Spleen (tissue), 7 donors: ENCODE measurements at regions not wholly inside any gene's neighbourhood (a gene's known extent, or its start where the extent isn't known, plus 50 kb on each side); places are given as distances from the start of the nearest gene placed in this dataset.

Source experiments
- POLR2A ChIP-seq, 3 donors: fragments of 450-650 bp; IDR thresholded peaks; one replicate each; pipeline ENCODE4 v1.5.1; 2017; ENCODE audit warnings: antibody characterized with exemption in 3 of 3, mild to moderate bottlenecking in 1 of 3
- TF ChIP-seq, protein P1 (sequence below), 11 experiments: fragments of 200-600 bp in 7 of 11; fragments of 450-650 bp in 4 of 11; sonication (generic) in 4 of 11; IDR thresholded peaks in 8 of 11; conservative IDR thresholded peaks in 3 of 11; 1 replicate in 7 of 11; 2 replicates in 4 of 11; pipeline versions ENCODE4 v1.4.0 to v1.8.0; 2016 to 2021; ENCODE audit warnings: antibody characterized with exemption in 11 of 11, inconsistent platforms in 4 of 11, mild to moderate bottlenecking in 1 of 11
- donor health status: DM: no; HTN: no; CAD: no; lungs with moderate emphysema.
- donor health status: DM: no; HTN: no; CAD: no.
- donor health status: DM: no; HTN: no; CAD: no.

DNA sequence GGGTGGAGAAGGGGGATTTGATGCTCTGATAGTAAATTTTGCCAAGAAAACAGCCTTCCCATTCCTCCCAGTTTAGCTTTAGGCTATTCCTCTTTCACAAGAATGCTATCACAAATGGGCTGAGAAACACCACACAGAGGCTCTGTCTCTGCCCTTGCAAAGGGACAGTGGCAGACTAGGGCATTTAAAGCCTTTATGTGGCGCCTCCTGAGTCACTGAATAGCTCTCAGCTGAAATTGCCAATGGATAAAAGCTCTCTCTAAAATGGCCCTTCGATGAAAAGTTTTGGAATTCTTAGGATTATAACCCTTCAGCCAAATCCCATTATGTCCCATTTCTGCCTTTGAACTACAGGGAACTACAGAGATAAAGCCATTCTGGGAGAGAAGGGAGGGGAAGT, 1000.4 kb downstream of the ADGRL2 start:
- TF ChIP-seq, protein P1, sequence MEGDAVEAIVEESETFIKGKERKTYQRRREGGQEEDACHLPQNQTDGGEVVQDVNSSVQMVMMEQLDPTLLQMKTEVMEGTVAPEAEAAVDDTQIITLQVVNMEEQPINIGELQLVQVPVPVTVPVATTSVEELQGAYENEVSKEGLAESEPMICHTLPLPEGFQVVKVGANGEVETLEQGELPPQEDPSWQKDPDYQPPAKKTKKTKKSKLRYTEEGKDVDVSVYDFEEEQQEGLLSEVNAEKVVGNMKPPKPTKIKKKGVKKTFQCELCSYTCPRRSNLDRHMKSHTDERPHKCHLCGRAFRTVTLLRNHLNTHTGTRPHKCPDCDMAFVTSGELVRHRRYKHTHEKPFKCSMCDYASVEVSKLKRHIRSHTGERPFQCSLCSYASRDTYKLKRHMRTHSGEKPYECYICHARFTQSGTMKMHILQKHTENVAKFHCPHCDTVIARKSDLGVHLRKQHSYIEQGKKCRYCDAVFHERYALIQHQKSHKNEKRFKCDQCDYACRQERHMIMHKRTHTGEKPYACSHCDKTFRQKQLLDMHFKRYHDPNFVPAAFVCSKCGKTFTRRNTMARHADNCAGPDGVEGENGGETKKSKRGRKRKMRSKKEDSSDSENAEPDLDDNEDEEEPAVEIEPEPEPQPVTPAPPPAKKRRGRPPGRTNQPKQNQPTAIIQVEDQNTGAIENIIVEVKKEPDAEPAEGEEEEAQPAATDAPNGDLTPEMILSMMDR (IDR thresholded peaks at IDR 0.05 in 8 of 11, conservative IDR thresholded peaks at IDR 0.05 in 3 of 11), result no peak
- TF ChIP-seq POLR2A (IDR thresholded peaks at IDR 0.05), result no peak
